WTC11 (cell line): ENCODE measurements at regions not wholly inside any gene's neighbourhood (a gene's known extent, or its start where the extent isn't known, plus 50 kb on each side); places are given as distances from the start of the nearest gene placed in this dataset.
"Not testable (repeated sequence)": the region's sequence is repeated elsewhere in the genome, so short reads cannot be mapped to it uniquely, and the experiment has no call there.

Source experiments
- ATAC-seq: fragments of 200-7000 bp; cut with Tn5 transposase; 2 replicates; pipeline ENCODE4 v1.10.0; 2021; ENCODE audit warnings: mild to moderate bottlenecking, moderate library complexity
- CTCF ChIA-PET: fragments of 300-600 bp; sonication (Branson Sonifier 250); formaldehyde crosslinking; loops from one replicate; lab custom pipeline; 2021; ENCODE audit warnings: antibody characterized with exemption; lab: Charles Lee
- POLR2A ChIA-PET: fragments of 350-600 bp; sonication (Branson Sonifier 250); formaldehyde crosslinking; loops from one replicate; lab custom pipeline; 2021; ENCODE audit warnings: antibody characterized with exemption; lab: Charles Lee
- DNase-seq: peaks from one replicate; pipeline ENCODE4 v3.0.0; 2021; ENCODE audit warnings: low spot score
- H3K27ac Mint-ChIP-seq: 2 replicates; pipeline ENCODE4 v1.8.0; 2021; ENCODE audit warnings: mixed read lengths
- H3K27me3 Mint-ChIP-seq: 2 replicates; pipeline ENCODE4 v1.8.0; 2021; ENCODE audit warnings: low read depth, mild to moderate bottlenecking, moderate library complexity, mixed read lengths
- H3K36me3 Mint-ChIP-seq: 2 replicates; pipeline ENCODE4 v1.8.0; 2021; ENCODE audit warnings: mixed read lengths
- H3K4me1 Mint-ChIP-seq: 2 replicates; pipeline ENCODE4 v1.8.0; 2022; ENCODE audit warnings: mixed read lengths
- H3K4me3 Mint-ChIP-seq: 2 replicates; pipeline ENCODE4 v1.8.0; 2021; ENCODE audit warnings: mild to moderate bottlenecking, moderate library complexity, mixed read lengths
- H3K9me3 Mint-ChIP-seq: 2 replicates; pipeline ENCODE4 v1.8.0; 2021; ENCODE audit warnings: mixed read lengths
- FOXK1 ChIP-seq: sonication (generic); formaldehyde crosslinking; IDR thresholded peaks from 2 replicates; pipeline ENCODE4 v1.8.0; 2022; ENCODE audit warnings: mild to moderate bottlenecking, moderate library complexity, missing genetic modification reagents
- FOXP1 ChIP-seq: sonication (generic); formaldehyde crosslinking; IDR thresholded peaks from 2 replicates; pipeline ENCODE4 v1.8.0; 2022; ENCODE audit warnings: missing genetic modification reagents, mild to moderate bottlenecking, moderate library complexity, borderline replicate concordance
- GRHL2 ChIP-seq: fragments of 250-450 bp; sonication (Bioruptor Pico); IDR thresholded peaks from 2 replicates; pipeline ENCODE4 v1.8.0; 2022; ENCODE audit warnings: mild to moderate bottlenecking, moderate library complexity; ENCODE audit not compliant: insufficient replicate concordance, severe bottlenecking
- JAZF1 ChIP-seq: fragments of 250-450 bp; sonication (Bioruptor Pico); IDR thresholded peaks from 2 replicates; pipeline ENCODE4 v1.9.0; 2021; ENCODE audit warnings: moderate library complexity, mild to moderate bottlenecking, inconsistent platforms
- NFATC4 ChIP-seq: fragments of 250-450 bp; sonication (Bioruptor Pico); IDR thresholded peaks from 2 replicates; pipeline ENCODE4 v1.9.0; 2021; ENCODE audit warnings: mild to moderate bottlenecking
- NR1H2 ChIP-seq: sonication (generic); formaldehyde crosslinking; IDR thresholded peaks from 2 replicates; pipeline ENCODE4 v1.9.0; 2021; ENCODE audit warnings: mild to moderate bottlenecking, moderate library complexity, missing genetic modification reagents
- RORB ChIP-seq: fragments of 250-450 bp; sonication (Bioruptor Pico); IDR thresholded peaks from 2 replicates; pipeline ENCODE4 v1.9.0; 2021; ENCODE audit warnings: mild to moderate bottlenecking
- SMAD3 ChIP-seq: sonication (generic); formaldehyde crosslinking; IDR thresholded peaks from 2 replicates; pipeline ENCODE4 v1.8.0; 2022; ENCODE audit warnings: missing genetic modification reagents, mild to moderate bottlenecking, borderline replicate concordance
- ZNF121 ChIP-seq: sonication (generic); formaldehyde crosslinking; IDR thresholded peaks from 2 replicates; pipeline ENCODE4 v1.8.0; 2023; ENCODE audit warnings: missing genetic modification reagents
- ZNF232 ChIP-seq: sonication (generic); formaldehyde crosslinking; IDR thresholded peaks from 2 replicates; pipeline ENCODE4 v1.8.0; 2022; ENCODE audit warnings: mild to moderate bottlenecking, missing genetic modification reagents
- ZNF423 ChIP-seq: fragments of 250-450 bp; sonication (Bioruptor Pico); IDR thresholded peaks from 2 replicates; pipeline ENCODE4 v2.1.2; 2022; ENCODE audit warnings: mild to moderate bottlenecking, moderate library complexity
- TF ChIP-seq, protein P1 (sequence below): sonication (generic); formaldehyde crosslinking; conservative IDR thresholded peaks from 2 replicates; pipeline ENCODE4 v1.8.1; 2023; ENCODE audit warnings: mild to moderate bottlenecking, low read depth, missing genetic modification reagents, moderate library complexity
- TF ChIP-seq, protein P2 (sequence below): sonication (generic); formaldehyde crosslinking; IDR thresholded peaks from 2 replicates; pipeline ENCODE4 v1.8.1; 2022; ENCODE audit warnings: low read depth, mild to moderate bottlenecking, moderate library complexity, missing genetic modification reagents, borderline replicate concordance
- TF ChIP-seq, protein P3 (sequence below): sonication (generic); formaldehyde crosslinking; IDR thresholded peaks from 2 replicates; pipeline ENCODE4 v1.8.0; 2022; ENCODE audit warnings: mild to moderate bottlenecking, missing genetic modification reagents
- TF ChIP-seq, protein P4 (sequence below): fragments of 250-450 bp; sonication (Bioruptor Pico); IDR thresholded peaks from 2 replicates; pipeline ENCODE4 v1.9.0; 2021; ENCODE audit warnings: mild to moderate bottlenecking
- TF ChIP-seq, protein P5 (sequence below): fragments of 250-450 bp; sonication (Bioruptor Pico); IDR thresholded peaks from 2 replicates; pipeline ENCODE4 v2.1.2; 2022; ENCODE audit warnings: mild to moderate bottlenecking, moderate library complexity

DNA sequence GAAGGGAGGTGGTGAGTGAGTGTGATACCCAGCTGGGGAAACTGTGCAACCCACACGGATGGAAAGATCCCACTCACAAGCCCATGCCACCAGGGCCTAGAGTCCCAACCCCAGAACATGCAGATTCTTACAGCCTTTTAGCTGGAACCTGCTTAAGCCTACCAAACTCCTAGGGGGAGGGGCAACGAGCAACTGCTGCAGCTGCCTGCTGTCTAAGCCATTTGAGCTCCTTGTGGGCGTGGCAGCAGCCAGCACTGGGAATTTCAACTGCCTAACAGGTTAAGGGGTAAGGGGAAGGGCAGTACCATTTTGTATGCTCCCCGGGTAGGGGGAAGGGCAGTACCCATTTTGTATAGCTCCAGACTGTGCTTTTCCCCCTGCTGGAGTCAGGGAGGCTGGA lies 673.2 kb upstream of the BCHE start (continued):
- TF ChIP-seq, protein P1, sequence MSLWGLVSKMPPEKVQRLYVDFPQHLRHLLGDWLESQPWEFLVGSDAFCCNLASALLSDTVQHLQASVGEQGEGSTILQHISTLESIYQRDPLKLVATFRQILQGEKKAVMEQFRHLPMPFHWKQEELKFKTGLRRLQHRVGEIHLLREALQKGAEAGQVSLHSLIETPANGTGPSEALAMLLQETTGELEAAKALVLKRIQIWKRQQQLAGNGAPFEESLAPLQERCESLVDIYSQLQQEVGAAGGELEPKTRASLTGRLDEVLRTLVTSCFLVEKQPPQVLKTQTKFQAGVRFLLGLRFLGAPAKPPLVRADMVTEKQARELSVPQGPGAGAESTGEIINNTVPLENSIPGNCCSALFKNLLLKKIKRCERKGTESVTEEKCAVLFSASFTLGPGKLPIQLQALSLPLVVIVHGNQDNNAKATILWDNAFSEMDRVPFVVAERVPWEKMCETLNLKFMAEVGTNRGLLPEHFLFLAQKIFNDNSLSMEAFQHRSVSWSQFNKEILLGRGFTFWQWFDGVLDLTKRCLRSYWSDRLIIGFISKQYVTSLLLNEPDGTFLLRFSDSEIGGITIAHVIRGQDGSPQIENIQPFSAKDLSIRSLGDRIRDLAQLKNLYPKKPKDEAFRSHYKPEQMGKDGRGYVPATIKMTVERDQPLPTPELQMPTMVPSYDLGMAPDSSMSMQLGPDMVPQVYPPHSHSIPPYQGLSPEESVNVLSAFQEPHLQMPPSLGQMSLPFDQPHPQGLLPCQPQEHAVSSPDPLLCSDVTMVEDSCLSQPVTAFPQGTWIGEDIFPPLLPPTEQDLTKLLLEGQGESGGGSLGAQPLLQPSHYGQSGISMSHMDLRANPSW: no peak
- no peak for TF ChIP-seq FOXP1 (CRISPR knock-in tag)
- TF ChIP-seq, protein P2, sequence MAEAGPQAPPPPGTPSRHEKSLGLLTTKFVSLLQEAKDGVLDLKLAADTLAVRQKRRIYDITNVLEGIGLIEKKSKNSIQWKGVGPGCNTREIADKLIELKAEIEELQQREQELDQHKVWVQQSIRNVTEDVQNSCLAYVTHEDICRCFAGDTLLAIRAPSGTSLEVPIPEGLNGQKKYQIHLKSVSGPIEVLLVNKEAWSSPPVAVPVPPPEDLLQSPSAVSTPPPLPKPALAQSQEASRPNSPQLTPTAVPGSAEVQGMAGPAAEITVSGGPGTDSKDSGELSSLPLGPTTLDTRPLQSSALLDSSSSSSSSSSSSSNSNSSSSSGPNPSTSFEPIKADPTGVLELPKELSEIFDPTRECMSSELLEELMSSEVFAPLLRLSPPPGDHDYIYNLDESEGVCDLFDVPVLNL (CRISPR knock-in tag): no peak

DNA sequence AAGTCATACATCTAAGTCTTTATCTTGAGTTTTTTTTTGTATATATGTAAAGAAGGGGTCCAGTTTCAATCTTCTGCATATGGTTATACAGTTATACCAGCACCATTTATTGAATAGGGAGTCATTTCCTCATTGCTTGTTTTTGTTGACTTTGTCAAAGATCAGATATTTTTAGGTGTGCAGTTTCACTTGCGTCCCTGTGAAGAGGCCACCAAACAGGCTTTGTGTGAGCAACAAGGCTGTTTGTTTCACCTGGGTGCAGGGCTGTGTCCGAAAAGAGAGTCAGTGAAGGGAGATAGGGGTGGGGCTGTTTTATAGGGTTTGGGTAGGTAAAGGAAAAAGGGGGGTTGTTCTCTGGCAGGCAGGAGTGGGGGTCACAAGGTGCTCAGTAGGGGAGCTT lies 663.2 kb upstream of the BCHE start:
- H3K27ac Mint-ChIP-seq: 0 out of 2 replicates have a peak overlapping the region, but pooled peaks have one; percentile 35

DNA sequence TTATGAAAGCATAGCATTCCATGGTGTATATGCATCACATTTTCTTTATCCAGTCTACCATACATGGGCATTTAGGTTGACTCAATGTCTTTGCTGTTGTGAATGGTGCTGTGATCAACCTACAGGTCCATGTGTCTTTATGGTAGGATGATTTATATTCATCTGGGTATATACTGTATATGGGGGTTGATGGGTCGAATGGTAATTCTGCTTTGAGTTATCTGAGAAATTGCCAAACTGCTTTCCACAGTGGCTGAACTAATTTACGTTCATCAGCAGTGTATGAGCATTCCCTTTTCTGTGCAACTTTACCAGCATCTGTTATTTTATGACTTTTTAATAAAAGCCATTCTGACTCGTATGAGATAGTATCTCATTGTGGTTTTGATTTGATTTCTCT lies 662.4 kb upstream of the BCHE start:
- POLR2A ChIA-PET: no interaction called here
- TF ChIP-seq, protein P2 (CRISPR knock-in tag): no peak
- peaks cover 21% of the 10 kb centered on the region for H3K9me3 Mint-ChIP-seq
- H3K27me3 Mint-ChIP-seq: no peaks in the 10 kb centered on the region
- no peak overlapping the region for H3K4me3 Mint-ChIP-seq
- peaks cover 28% of the 10 kb centered on the region for H3K4me1 Mint-ChIP-seq
- CTCF ChIA-PET: no interaction called here
- peaks cover 15% of the 10 kb centered on the region for H3K36me3 Mint-ChIP-seq
- H3K27ac Mint-ChIP-seq: no peak overlapping the region
- ATAC-seq: no peak
- no peak for DNase-seq

More for the DNA sequence above, 663.2 kb upstream of the BCHE start:
- peaks cover 29% of the 10 kb centered on the region for H3K9me3 Mint-ChIP-seq
- peaks cover 23% of the 10 kb centered on the region for H3K36me3 Mint-ChIP-seq
- H3K27me3 Mint-ChIP-seq, DNase-seq, CTCF ChIA-PET, POLR2A ChIA-PET, H3K4me3 Mint-ChIP-seq, ATAC-seq: not testable (repeated sequence)
- H3K4me1 Mint-ChIP-seq: peaks cover 28% of the 10 kb centered on the region

DNA sequence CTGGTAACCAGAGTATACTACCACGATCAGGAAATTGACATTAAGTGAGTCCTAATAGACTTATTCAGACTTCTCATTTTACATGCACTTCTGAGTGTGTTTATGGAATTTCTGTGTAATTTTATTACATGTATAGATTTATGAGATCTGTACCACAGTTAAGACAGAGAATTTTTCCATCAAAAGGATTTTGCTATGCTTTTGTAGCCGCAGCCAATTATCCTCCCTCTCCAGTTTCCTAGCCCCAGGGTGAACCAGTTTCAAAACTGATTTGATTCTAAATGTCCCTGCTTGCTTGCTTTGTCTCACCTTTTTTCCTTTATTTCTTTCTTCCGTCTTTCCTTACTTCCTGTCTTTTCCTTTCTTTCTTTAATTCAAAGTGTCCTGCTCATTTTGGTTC lies 661.2 kb upstream of the BCHE start:
- ChIA-PET CTCF (no interaction called here), POLR2A (no interaction called here)
- peak overlapping the region; percentile 50 for H3K27ac Mint-ChIP-seq
- no peak for DNase-seq
- H3K27me3 Mint-ChIP-seq: no peaks in the 10 kb centered on the region
- no peak for ATAC-seq
- peaks cover 28% of the 10 kb centered on the region for H3K4me1 Mint-ChIP-seq
- no peak for TF ChIP-seq ZNF423 (CRISPR knock-in tag)
- no peak for TF ChIP-seq JAZF1 (CRISPR knock-in tag)
- TF ChIP-seq, all 79 proteins: peak for 0
- H3K9me3 Mint-ChIP-seq: peaks cover 9% of the 10 kb centered on the region
- H3K36me3 Mint-ChIP-seq: peaks cover 5% of the 10 kb centered on the region; the same call in 1 of the 2 replicates
- H3K4me3 Mint-ChIP-seq: no peak overlapping the region

DNA sequence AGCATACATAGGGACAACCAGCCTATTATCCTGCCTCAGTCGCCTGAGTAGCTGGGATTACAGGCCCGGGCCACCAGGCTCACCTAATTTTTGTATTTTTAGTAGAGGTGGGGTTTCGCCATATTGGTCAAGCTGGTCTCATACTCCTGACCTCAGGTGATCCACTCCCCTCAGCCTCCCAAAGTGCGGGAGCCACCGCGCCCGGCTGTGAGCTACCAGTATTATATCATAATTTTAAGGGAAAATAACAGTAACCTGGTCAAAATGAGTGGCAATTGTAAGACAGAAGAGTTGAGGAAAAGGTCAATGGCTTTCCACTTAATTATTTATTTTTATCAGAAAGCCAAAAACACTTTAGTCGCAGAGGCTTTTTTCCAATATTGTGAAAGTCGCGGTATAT lies 652.6 kb upstream of the BCHE start:
- ChIA-PET CTCF (no interaction called here), POLR2A (no interaction called here)
- TF ChIP-seq GRHL2: no peak
- no peak for TF ChIP-seq NR1H2 (CRISPR knock-in tag)
- TF ChIP-seq, protein P3, sequence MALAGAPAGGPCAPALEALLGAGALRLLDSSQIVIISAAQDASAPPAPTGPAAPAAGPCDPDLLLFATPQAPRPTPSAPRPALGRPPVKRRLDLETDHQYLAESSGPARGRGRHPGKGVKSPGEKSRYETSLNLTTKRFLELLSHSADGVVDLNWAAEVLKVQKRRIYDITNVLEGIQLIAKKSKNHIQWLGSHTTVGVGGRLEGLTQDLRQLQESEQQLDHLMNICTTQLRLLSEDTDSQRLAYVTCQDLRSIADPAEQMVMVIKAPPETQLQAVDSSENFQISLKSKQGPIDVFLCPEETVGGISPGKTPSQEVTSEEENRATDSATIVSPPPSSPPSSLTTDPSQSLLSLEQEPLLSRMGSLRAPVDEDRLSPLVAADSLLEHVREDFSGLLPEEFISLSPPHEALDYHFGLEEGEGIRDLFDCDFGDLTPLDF: no peak
- TF ChIP-seq FOXK1 (CRISPR knock-in tag): no peak
- TF ChIP-seq RORB (CRISPR knock-in tag): no peak
- TF ChIP-seq NFATC4: no peak
- TF ChIP-seq SMAD3 (CRISPR knock-in tag): no peak
- no peak for TF ChIP-seq ZNF232 (CRISPR knock-in tag)
- no peak for TF ChIP-seq ZNF121 (CRISPR knock-in tag)
- TF ChIP-seq, protein P4, sequence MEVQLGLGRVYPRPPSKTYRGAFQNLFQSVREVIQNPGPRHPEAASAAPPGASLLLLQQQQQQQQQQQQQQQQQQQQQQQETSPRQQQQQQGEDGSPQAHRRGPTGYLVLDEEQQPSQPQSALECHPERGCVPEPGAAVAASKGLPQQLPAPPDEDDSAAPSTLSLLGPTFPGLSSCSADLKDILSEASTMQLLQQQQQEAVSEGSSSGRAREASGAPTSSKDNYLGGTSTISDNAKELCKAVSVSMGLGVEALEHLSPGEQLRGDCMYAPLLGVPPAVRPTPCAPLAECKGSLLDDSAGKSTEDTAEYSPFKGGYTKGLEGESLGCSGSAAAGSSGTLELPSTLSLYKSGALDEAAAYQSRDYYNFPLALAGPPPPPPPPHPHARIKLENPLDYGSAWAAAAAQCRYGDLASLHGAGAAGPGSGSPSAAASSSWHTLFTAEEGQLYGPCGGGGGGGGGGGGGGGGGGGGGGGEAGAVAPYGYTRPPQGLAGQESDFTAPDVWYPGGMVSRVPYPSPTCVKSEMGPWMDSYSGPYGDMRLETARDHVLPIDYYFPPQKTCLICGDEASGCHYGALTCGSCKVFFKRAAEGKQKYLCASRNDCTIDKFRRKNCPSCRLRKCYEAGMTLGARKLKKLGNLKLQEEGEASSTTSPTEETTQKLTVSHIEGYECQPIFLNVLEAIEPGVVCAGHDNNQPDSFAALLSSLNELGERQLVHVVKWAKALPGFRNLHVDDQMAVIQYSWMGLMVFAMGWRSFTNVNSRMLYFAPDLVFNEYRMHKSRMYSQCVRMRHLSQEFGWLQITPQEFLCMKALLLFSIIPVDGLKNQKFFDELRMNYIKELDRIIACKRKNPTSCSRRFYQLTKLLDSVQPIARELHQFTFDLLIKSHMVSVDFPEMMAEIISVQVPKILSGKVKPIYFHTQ: no peak
- TF ChIP-seq, protein P5, sequence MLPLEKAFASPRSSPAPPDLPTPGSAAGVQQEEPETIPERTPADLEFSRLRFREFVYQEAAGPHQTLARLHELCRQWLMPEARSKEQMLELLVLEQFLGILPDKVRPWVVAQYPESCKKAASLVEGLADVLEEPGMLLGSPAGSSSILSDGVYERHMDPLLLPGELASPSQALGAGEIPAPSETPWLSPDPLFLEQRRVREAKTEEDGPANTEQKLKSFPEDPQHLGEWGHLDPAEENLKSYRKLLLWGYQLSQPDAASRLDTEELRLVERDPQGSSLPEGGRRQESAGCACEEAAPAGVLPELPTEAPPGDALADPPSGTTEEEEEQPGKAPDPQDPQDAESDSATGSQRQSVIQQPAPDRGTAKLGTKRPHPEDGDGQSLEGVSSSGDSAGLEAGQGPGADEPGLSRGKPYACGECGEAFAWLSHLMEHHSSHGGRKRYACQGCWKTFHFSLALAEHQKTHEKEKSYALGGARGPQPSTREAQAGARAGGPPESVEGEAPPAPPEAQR (CRISPR knock-in tag): no peak
- no peaks in the 10 kb centered on the region for H3K9me3 Mint-ChIP-seq
- no peaks in the 10 kb centered on the region for H3K27me3 Mint-ChIP-seq
- no peak overlapping the region for H3K27ac Mint-ChIP-seq
- H3K4me1 Mint-ChIP-seq: no peaks in the 10 kb centered on the region
- no peak overlapping the region for H3K4me3 Mint-ChIP-seq
- DNase-seq: no peak
- ATAC-seq: no peak
- H3K36me3 Mint-ChIP-seq: no peaks in the 10 kb centered on the region
